CD4-positive, CD25-positive, alpha-beta regulatory T cell (primary cell): ENCODE measurements at regions not wholly inside any gene's neighbourhood (a gene's known extent, or its start where the extent isn't known, plus 50 kb on each side); places are given as distances from the start of the nearest gene placed in this dataset.
A peak's percentile ranks its signal among the peaks of the same experiment; 100 is the strongest.

Experiments
- ATAC-seq, 2 donors: fragments of 150-1000 bp; cut with Tn5 transposase; one replicate each; pipeline ENCODE4 v1.10.0; 2021; ENCODE audit warnings: low read depth in 2 of 2, moderate number of reproducible peaks in 2 of 2, moderate library complexity in 1 of 2
- DNase-seq, 3 donors: peaks; one replicate each; pipeline versions ENCODE4 v3.0.0 to v3.0.0-alpha.2; 2012 to 2022; ENCODE audit warnings: mixed read lengths in 1 of 3
- H3K27ac ChIP-seq: one replicate; pipeline ENCODE4 v1.7.0; 2013; ENCODE audit warnings: mild to moderate bottlenecking, low read length; ENCODE audit not compliant: insufficient read depth, poor library complexity, severe bottlenecking
- H3K27me3 ChIP-seq: one replicate; pipeline ENCODE4 v1.7.0; 2013; ENCODE audit warnings: low read length; ENCODE audit not compliant: control insufficient read depth, insufficient read depth
- H3K36me3 ChIP-seq: one replicate; pipeline ENCODE4 v1.7.0; 2013; ENCODE audit warnings: mild to moderate bottlenecking, low read length, moderate library complexity; ENCODE audit not compliant: control insufficient read depth, insufficient read depth
- H3K4me1 ChIP-seq: 2 replicates; pipeline ENCODE4 v1.7.0; 2013; ENCODE audit warnings: mild to moderate bottlenecking, low read length; ENCODE audit not compliant: insufficient read depth, control insufficient read depth, poor library complexity, severe bottlenecking
- H3K4me3 ChIP-seq: one replicate; pipeline ENCODE4 v1.7.0; 2013; ENCODE audit warnings: low read depth, mild to moderate bottlenecking, low read length, moderate library complexity
- H3K9me3 ChIP-seq, 2 experiments: 1 replicate in 1 of 2; 2 replicates in 1 of 2; pipeline ENCODE4 v1.7.0; 2013; ENCODE audit warnings: low read length in 2 of 2, mild to moderate bottlenecking in 1 of 2, moderate library complexity in 1 of 2; ENCODE audit not compliant: control insufficient read depth in 2 of 2
- H3K27ac Mint-ChIP-seq, 3 donors: one replicate each; pipeline ENCODE4 v1.8.0; 2020 to 2022; ENCODE audit warnings: mild to moderate bottlenecking in 3 of 3, mixed read lengths in 3 of 3, moderate library complexity in 2 of 3
- H3K27me3 Mint-ChIP-seq: one replicate; pipeline ENCODE4 v1.8.0; 2022; ENCODE audit warnings: mild to moderate bottlenecking, mixed read lengths
- H3K36me3 Mint-ChIP-seq: one replicate; pipeline ENCODE4 v1.8.0; 2020; ENCODE audit warnings: mixed read lengths
- H3K4me1 Mint-ChIP-seq, 4 donors: one replicate each; pipeline ENCODE4 v1.8.0; 2020 to 2022; ENCODE audit warnings: mixed read lengths in 4 of 4, mild to moderate bottlenecking in 1 of 4
- H3K4me3 Mint-ChIP-seq, 4 donors: one replicate each; pipeline ENCODE4 v1.8.0; 2020 to 2022; ENCODE audit warnings: mild to moderate bottlenecking in 4 of 4, mixed read lengths in 4 of 4, moderate library complexity in 3 of 4
- H3K9me3 Mint-ChIP-seq, 7 donors: one replicate each; pipeline ENCODE4 v1.8.0; 2020 to 2022; ENCODE audit warnings: mixed read lengths in 7 of 7, mild to moderate bottlenecking in 3 of 7, moderate library complexity in 2 of 7

GRCh38 chr18:67954594-67954993 is 438.1 kb upstream of the DSEL start:
- Histone ChIP-seq H3K36me3 (no peaks in the 10 kb centered on the region), H3K27ac (no peak overlapping the region), H3K9me3 (peaks cover 0 to 4% of the 10 kb centered on the region in 2 experiments), H3K27me3 (no peaks in the 10 kb centered on the region), H3K4me1 (no peaks in the 10 kb centered on the region), H3K4me3 (no peak overlapping the region)
- Mint-ChIP-seq H3K9me3 (peaks cover 0 to 12% (median 5%) of the 10 kb centered on the region in 7 donors), H3K27ac (no peak overlapping the region), H3K4me3 (no peak overlapping the region), H3K36me3 (no peaks in the 10 kb centered on the region), H3K4me1 (no peaks in the 10 kb centered on the region), H3K27me3 (no peaks in the 10 kb centered on the region)
- DNase-seq (no peak), ATAC-seq (no peak)

- Mint-ChIP-seq H3K27me3 (no peaks in the 10 kb centered on the region), H3K4me1 (no peaks in the 10 kb centered on the region), H3K27ac (no peak overlapping the region), H3K36me3 (no peaks in the 10 kb centered on the region), H3K4me3 (no peak overlapping the region), H3K9me3 (peaks cover 0 to 17% (median 4%) of the 10 kb centered on the region in 7 donors)
- H3K27ac ChIP-seq = no peak overlapping the region
- no peak overlapping the region for H3K4me3 ChIP-seq
- H3K9me3 ChIP-seq = peaks cover 0 to 6% of the 10 kb centered on the region in 2 experiments
- ATAC-seq (no peak), DNase-seq (no peak)
- no peaks in the 10 kb centered on the region for H3K27me3 ChIP-seq
- H3K4me1 ChIP-seq = no peaks in the 10 kb centered on the region
- no peaks in the 10 kb centered on the region for H3K36me3 ChIP-seq
These were observed 434.6 kb upstream of the DSEL start for GRCh38 chr18:67951137-67951536.

- no peak overlapping the region for H3K27ac Mint-ChIP-seq
- no peak for DNase-seq
These were observed 422.1 kb upstream of the DSEL start for GRCh38 chr18:67938660-67939059.

GRCh38 chr18:67935638-67936037 is 419.1 kb upstream of the DSEL start:
- Histone ChIP-seq H3K9me3 (peaks cover 0 to 5% of the 10 kb centered on the region in 2 experiments), H3K36me3 (no peaks in the 10 kb centered on the region), H3K4me3 (no peak overlapping the region), H3K4me1 (no peaks in the 10 kb centered on the region), H3K27ac (no peak overlapping the region), H3K27me3 (no peaks in the 10 kb centered on the region)
- Mint-ChIP-seq H3K36me3 (no peaks in the 10 kb centered on the region), H3K27ac (no peak overlapping the region), H3K9me3 (peaks cover 1 to 10% (median 4%) of the 10 kb centered on the region in 7 donors), H3K27me3 (no peaks in the 10 kb centered on the region), H3K4me3 (no peak overlapping the region), H3K4me1 (no peaks in the 10 kb centered on the region)
- no peak for DNase-seq
- peak in 1 of 2 donors; percentile 45 for ATAC-seq

More at GRCh38 chr18:67938660-67939059, 422.1 kb upstream of the DSEL start:
- no peaks in the 10 kb centered on the region for H3K36me3 ChIP-seq
- no peaks in the 10 kb centered on the region for H3K27me3 ChIP-seq
- H3K9me3 Mint-ChIP-seq = peaks cover 0 to 12% (median 3%) of the 10 kb centered on the region in 7 donors
- no peaks in the 10 kb centered on the region for H3K27me3 Mint-ChIP-seq
- H3K4me3 ChIP-seq = no peak overlapping the region
- H3K4me1 Mint-ChIP-seq = no peaks in the 10 kb centered on the region
- ATAC-seq = no peak
- no peaks in the 10 kb centered on the region for H3K4me1 ChIP-seq
- H3K27ac ChIP-seq = no peak overlapping the region
- H3K9me3 ChIP-seq = no peaks in the 10 kb centered on the region
- H3K4me3 Mint-ChIP-seq = no peak overlapping the region
- no peaks in the 10 kb centered on the region for H3K36me3 Mint-ChIP-seq

- no peak for ATAC-seq
- no peak overlapping the region for H3K27ac Mint-ChIP-seq
- DNase-seq = no peak
- peaks cover 0 to 8% (median 2%) of the 10 kb centered on the region in 7 donors for H3K9me3 Mint-ChIP-seq
- Histone ChIP-seq H3K4me1 (no peaks in the 10 kb centered on the region), H3K36me3 (no peaks in the 10 kb centered on the region), H3K9me3 (peaks cover 0 to 5% of the 10 kb centered on the region in 2 experiments), H3K4me3 (no peak overlapping the region), H3K27ac (no peak overlapping the region), H3K27me3 (no peaks in the 10 kb centered on the region)
- H3K27me3 Mint-ChIP-seq = no peaks in the 10 kb centered on the region
- H3K4me1 Mint-ChIP-seq = no peaks in the 10 kb centered on the region
- H3K36me3 Mint-ChIP-seq = no peaks in the 10 kb centered on the region
- no peak overlapping the region for H3K4me3 Mint-ChIP-seq
These were observed 416.8 kb upstream of the DSEL start for GRCh38 chr18:67933271-67933670.

- H3K36me3 ChIP-seq = no peaks in the 10 kb centered on the region
- peaks cover 0 to 5% of the 10 kb centered on the region in 2 experiments for H3K9me3 ChIP-seq
- no peak for ATAC-seq
- Mint-ChIP-seq H3K9me3 (peaks cover 0 to 8% (median 2%) of the 10 kb centered on the region in 7 donors), H3K4me1 (no peaks in the 10 kb centered on the region), H3K36me3 (no peaks in the 10 kb centered on the region), H3K27ac (no peak overlapping the region), H3K27me3 (no peaks in the 10 kb centered on the region), H3K4me3 (no peak overlapping the region)
- H3K4me1 ChIP-seq = no peaks in the 10 kb centered on the region
- H3K27ac ChIP-seq = no peak overlapping the region
- H3K4me3 ChIP-seq = no peak overlapping the region
- no peak for DNase-seq
- no peaks in the 10 kb centered on the region for H3K27me3 ChIP-seq
These were observed 415.8 kb upstream of the DSEL start for GRCh38 chr18:67932271-67932670.

GRCh38 chr18:67926929-67927864 is 410.7 kb upstream of the DSEL start:
- Mint-ChIP-seq H3K36me3 (no peaks in the 10 kb centered on the region), H3K27ac (no peak overlapping the region), H3K27me3 (no peaks in the 10 kb centered on the region), H3K9me3 (peaks cover 0 to 6% (median 1%) of the 10 kb centered on the region in 7 donors), H3K4me3 (no peak overlapping the region), H3K4me1 (no peaks in the 10 kb centered on the region)
- H3K36me3 ChIP-seq = no peaks in the 10 kb centered on the region
- DNase-seq (no peak), ATAC-seq (no peak)
- no peaks in the 10 kb centered on the region for H3K4me1 ChIP-seq
- no peak overlapping the region for H3K27ac ChIP-seq
- H3K9me3 ChIP-seq = peaks cover 0 to 5% of the 10 kb centered on the region in 2 experiments
- no peak overlapping the region for H3K4me3 ChIP-seq
- H3K27me3 ChIP-seq = no peaks in the 10 kb centered on the region

- no peak for DNase-seq
- H3K4me3 Mint-ChIP-seq = no peak overlapping the region
These were observed 408.1 kb upstream of the DSEL start for GRCh38 chr18:67924656-67925055.

More at GRCh38 chr18:67924656-67925055, 408.1 kb upstream of the DSEL start:
- Histone ChIP-seq H3K9me3 (no peaks in the 10 kb centered on the region), H3K27me3 (no peaks in the 10 kb centered on the region), H3K4me1 (no peaks in the 10 kb centered on the region), H3K36me3 (no peaks in the 10 kb centered on the region), H3K4me3 (no peak overlapping the region), H3K27ac (no peak overlapping the region)
- no peak for ATAC-seq
- H3K36me3 Mint-ChIP-seq = no peaks in the 10 kb centered on the region
- H3K27me3 Mint-ChIP-seq = no peaks in the 10 kb centered on the region
- no peak overlapping the region for H3K27ac Mint-ChIP-seq
- H3K9me3 Mint-ChIP-seq = peaks cover 1 to 9% (median 6%) of the 10 kb centered on the region in 7 donors
- no peaks in the 10 kb centered on the region for H3K4me1 Mint-ChIP-seq
